Transverse colon (tissue), 4 donors: ENCODE measurements at regions not wholly inside any gene's neighbourhood (a gene's known extent, or its start where the extent isn't known, plus 50 kb on each side); places are given as distances from the start of the nearest gene placed in this dataset.

Experiments
- EP300 ChIP-seq: sonication (generic); formaldehyde crosslinking; IDR thresholded peaks from one replicate; pipeline ENCODE4 v1.6.1; 2017; ENCODE audit warnings: antibody characterized with exemption, low read depth
- POLR2A ChIP-seq: fragments of 450-650 bp; IDR thresholded peaks from one replicate; pipeline ENCODE4 v1.6.1; 2016; ENCODE audit warnings: antibody characterized with exemption, mild to moderate bottlenecking, moderate library complexity
- POLR2AphosphoS5 ChIP-seq, 3 donors: sonication (generic); formaldehyde crosslinking; IDR thresholded peaks; one replicate each; pipeline ENCODE4 v1.6.1; 2016; ENCODE audit warnings: antibody characterized with exemption in 3 of 3
- TF ChIP-seq, protein P1 (sequence below), 5 experiments: fragments of 200-600 bp in 3 of 5; fragments of 450-650 bp in 2 of 5; sonication (generic) in 3 of 5; IDR thresholded peaks; 1 replicate in 2 of 5; 2 replicates in 3 of 5; pipeline ENCODE4 v1.5.1; 2016 to 2017; ENCODE audit warnings: antibody characterized with exemption in 5 of 5, inconsistent platforms in 3 of 5, mild to moderate bottlenecking in 2 of 5, moderate library complexity in 1 of 5

DNA sequence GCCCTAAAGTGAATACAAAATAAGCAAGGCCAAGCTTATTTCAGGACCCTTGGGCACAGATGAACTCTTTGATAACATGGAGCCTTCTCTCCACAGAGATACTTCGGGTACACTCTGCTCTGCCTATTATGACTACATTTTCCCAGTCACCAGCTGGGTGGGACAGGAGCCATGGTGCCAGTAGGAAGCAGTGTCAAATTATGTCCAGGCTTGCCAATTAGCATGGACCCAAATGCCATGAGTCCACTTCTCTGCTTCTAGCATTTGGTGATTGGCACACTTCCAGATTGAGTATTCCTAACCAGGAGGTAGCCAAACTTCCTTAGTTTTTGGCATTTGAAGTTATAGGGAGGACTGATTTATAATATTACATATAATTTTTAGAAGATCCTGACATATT lies 513.8 kb upstream of the HTR1E start:
- TF ChIP-seq, protein P1, sequence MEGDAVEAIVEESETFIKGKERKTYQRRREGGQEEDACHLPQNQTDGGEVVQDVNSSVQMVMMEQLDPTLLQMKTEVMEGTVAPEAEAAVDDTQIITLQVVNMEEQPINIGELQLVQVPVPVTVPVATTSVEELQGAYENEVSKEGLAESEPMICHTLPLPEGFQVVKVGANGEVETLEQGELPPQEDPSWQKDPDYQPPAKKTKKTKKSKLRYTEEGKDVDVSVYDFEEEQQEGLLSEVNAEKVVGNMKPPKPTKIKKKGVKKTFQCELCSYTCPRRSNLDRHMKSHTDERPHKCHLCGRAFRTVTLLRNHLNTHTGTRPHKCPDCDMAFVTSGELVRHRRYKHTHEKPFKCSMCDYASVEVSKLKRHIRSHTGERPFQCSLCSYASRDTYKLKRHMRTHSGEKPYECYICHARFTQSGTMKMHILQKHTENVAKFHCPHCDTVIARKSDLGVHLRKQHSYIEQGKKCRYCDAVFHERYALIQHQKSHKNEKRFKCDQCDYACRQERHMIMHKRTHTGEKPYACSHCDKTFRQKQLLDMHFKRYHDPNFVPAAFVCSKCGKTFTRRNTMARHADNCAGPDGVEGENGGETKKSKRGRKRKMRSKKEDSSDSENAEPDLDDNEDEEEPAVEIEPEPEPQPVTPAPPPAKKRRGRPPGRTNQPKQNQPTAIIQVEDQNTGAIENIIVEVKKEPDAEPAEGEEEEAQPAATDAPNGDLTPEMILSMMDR (IDR thresholded peaks at IDR 0.05), result no peak
- TF ChIP-seq POLR2A (no peak), EP300 (no peak), POLR2AphosphoS5 (IDR thresholded peaks at IDR 0.05) (no peak)
